ENCODE measurements at regions not wholly inside any gene's neighbourhood (a gene's known extent, or its start where the extent isn't known, plus 50 kb on each side); places are given as distances from the start of the nearest gene placed in this dataset.

DNA sequence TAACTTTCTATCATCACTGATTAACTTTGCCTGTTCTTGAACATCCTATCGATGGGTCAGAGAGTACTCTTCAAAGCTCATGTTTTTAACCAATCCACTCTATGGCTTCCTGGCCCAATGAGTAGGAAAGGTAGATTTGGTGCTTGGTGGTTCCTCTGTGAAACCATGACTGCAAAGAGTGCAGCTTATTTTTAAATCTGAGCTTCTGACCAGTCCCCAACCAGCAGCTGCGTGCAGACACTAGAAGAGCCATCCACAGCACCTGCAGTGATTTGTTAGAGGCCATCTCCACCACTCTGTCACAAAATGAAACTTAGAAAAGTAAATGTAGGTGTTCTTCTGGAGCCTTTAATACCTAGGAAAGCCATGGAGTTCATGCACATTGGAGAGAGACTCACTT is 107.3 kb upstream of the WWC1 start:
- TF ChIP-seq, protein P1, sequence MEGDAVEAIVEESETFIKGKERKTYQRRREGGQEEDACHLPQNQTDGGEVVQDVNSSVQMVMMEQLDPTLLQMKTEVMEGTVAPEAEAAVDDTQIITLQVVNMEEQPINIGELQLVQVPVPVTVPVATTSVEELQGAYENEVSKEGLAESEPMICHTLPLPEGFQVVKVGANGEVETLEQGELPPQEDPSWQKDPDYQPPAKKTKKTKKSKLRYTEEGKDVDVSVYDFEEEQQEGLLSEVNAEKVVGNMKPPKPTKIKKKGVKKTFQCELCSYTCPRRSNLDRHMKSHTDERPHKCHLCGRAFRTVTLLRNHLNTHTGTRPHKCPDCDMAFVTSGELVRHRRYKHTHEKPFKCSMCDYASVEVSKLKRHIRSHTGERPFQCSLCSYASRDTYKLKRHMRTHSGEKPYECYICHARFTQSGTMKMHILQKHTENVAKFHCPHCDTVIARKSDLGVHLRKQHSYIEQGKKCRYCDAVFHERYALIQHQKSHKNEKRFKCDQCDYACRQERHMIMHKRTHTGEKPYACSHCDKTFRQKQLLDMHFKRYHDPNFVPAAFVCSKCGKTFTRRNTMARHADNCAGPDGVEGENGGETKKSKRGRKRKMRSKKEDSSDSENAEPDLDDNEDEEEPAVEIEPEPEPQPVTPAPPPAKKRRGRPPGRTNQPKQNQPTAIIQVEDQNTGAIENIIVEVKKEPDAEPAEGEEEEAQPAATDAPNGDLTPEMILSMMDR (IDR thresholded peaks at IDR 0.05; ENCODE audit: extremely low read depth in 1 of 2, insufficient read depth in 1 of 2, low read depth in 1 of 2, low read length in 2 of 2): no peak
- TF ChIP-seq POLR2A (IDR thresholded peaks at IDR 0.05; ENCODE audit: low read depth, low read length): no peak
- TF ChIP-seq EZH2 (IDR thresholded peaks at IDR 0.05; ENCODE audit: borderline replicate concordance, low read depth, low read length, severe bottlenecking): no peak
- TF ChIP-seq POLR2AphosphoS5 (IDR thresholded peaks at IDR 0.05; ENCODE audit: insufficient read depth, low read depth, low read length): no peak
- TF ChIP-seq, protein P2, sequence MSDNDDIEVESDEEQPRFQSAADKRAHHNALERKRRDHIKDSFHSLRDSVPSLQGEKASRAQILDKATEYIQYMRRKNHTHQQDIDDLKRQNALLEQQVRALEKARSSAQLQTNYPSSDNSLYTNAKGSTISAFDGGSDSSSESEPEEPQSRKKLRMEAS (IDR thresholded peaks at IDR 0.05; ENCODE audit: insufficient read depth, insufficient read length): no peak

Measured in endothelial cell of umbilical vein (primary cell).